ENCODE measurements at regions not wholly inside any gene's neighbourhood (a gene's known extent, or its start where the extent isn't known, plus 50 kb on each side); places are given as distances from the start of the nearest gene placed in this dataset.
"Not testable (repeated sequence)": the region's sequence is repeated elsewhere in the genome, so short reads cannot be mapped to it uniquely, and the experiment has no call there.

GRCh38 chr1:83406693-83407371 is 592.1 kb downstream of the TTLL7 start:
- not testable (repeated sequence) for DNase-seq

GRCh38 chr1:83405789-83406188 is 593.1 kb downstream of the TTLL7 start:
- DNase-seq, result not testable (repeated sequence)

DNA sequence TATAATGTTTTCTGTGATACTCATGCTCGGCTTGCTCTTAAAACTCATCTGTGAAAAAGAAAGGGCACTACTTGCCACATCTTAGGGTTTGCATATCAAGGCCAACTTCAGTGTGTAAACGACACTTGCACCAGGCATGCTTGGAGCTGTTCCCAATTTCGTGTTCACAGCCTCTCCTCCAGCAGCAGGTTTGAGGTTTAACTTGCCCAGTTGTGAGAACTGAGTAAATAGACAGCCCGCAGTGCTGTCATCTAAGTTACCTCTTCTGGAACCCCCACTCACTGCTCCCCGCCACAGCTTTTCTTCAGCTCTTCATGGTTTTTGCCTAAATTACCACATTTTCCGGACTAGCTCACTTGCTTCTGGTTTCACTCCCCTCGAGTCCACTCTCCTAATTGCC is 595.4 kb downstream of the TTLL7 start:
- not testable (repeated sequence) for DNase-seq

DNA sequence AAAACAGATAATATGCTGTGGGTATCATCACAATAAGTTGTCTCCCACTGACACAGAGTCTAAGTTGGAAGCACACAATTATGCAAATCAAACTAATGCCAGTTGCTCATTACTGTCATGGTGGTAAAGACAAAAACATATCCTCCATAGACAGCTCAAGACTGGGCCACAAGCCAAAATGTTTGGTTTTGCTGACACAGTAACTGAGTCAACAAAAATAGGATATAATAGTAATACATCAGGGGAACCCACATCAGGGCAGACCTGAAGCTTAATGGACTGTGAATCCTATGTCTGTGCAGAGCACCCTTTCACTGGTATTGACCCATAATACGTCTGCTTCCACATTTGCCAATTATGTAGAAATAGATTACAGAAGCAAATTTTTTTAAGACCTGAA is 597.8 kb downstream of the TTLL7 start:
- DNase-seq, result not testable (repeated sequence)

DNA sequence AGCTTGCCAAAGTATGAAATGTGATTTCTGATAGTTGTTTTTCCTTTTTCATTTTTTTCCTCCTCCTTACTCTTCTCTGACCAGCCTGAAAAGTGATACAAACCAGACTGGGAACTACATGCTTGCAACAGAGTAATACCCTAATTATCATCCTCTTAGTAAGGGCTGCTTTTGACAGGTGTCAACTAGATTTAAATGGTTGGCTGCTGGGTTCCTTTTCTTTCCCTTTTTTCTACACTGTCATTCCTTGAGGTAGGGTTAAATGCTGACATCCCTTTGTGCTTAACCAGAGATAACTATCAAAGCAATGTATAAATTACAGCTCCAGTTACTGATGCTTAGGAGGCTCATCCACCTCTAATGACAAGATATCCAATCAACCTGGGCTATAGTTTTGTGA is 598.8 kb downstream of the TTLL7 start:
- DNase-seq, result not testable (repeated sequence)

DNA sequence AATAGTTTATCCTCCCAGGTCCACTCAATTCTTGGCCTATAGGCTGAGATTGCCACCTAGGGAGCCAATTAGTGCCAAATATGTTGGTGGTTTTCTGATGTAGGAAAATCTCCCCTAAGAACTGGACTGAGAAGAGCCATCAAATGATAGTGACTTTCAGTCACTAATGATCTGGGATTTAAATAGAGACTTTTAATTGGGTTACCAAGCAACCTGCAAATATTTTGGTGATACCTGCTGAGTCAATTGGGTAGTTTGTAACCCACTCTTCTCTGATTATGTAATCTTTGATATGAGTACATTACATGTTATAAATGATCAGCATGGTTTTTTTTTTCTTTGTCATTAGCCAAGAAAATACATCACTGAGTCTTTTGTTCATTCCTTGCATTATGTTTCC is 600.8 kb downstream of the TTLL7 start:
- not testable (repeated sequence) for DNase-seq

GRCh38 chr1:83395130-83395529 is 603.8 kb downstream of the TTLL7 start:
- DNase-seq, result not testable (repeated sequence)

GRCh38 chr1:83386946-83387345 is 612.0 kb downstream of the TTLL7 start:
- DNase-seq, result not testable (repeated sequence)

DNA sequence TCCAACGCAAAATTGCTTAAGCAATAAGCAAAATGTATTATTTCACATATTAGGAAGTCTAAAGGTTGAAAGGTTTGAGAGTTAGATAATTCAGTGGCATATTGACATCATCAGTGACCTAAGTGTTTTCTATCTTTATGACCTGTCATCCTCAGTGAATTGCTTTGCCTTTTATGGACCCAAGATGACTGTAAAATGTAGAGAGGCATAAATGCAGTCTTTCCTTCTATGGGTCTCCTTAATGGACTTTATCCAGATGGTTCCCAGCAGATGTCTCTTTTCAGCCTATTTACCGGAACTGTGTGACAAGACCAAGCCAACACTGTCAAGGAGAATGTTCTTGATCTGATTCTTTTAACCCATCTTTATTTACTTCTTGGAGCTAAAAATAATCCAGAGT is 615.8 kb downstream of the TTLL7 start:
- DNase-seq, result not testable (repeated sequence)

DNA sequence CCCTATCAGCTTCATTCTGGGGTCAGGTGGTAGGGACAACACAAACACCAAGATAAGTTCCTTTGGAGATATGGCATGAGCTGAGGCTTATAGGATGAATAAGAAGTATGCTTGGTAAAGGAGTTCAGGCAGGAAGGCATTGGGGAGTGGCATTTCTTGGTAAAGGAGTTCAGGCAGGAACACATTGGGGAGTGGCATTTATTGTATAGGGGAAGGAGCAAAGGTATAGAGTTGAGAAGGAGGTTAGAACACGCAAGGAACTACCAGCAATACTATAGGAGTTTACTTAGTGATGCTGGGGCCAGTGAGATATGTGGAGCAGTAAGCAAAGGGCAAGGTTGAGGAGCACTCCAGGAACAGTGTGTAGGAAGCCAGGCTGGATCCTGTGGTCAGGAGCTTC is 625.9 kb downstream of the TTLL7 start:
- not testable (repeated sequence) for DNase-seq

GRCh38 chr1:83369853-83370252 is 629.1 kb downstream of the TTLL7 start:
- DNase-seq, result not testable (repeated sequence)

- not testable (repeated sequence) for DNase-seq
These were observed 633.6 kb downstream of the TTLL7 start for GRCh38 chr1:83365320-83365719.

DNA sequence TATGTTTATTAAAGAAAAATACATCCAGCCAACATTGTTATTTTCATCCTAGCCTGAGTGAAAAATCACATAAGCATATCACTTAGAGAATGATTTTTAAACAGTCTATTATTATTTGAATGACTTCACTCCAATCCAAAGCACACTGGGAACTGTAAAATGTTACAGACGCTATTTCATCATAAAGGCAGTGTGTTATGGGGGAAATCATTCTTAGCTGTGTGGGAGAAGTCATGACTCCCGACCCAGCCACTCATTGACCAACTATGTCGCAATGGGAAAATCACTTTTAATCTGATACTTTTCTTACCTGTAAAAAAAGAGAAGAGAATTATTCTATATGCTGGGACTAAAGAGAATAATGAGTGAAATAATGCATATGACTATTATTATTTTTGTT is 653.6 kb downstream of the TTLL7 start:
- not testable (repeated sequence) for DNase-seq

- not testable (repeated sequence) for DNase-seq
These were observed 655.2 kb downstream of the TTLL7 start for GRCh38 chr1:83343767-83344166.

DNA sequence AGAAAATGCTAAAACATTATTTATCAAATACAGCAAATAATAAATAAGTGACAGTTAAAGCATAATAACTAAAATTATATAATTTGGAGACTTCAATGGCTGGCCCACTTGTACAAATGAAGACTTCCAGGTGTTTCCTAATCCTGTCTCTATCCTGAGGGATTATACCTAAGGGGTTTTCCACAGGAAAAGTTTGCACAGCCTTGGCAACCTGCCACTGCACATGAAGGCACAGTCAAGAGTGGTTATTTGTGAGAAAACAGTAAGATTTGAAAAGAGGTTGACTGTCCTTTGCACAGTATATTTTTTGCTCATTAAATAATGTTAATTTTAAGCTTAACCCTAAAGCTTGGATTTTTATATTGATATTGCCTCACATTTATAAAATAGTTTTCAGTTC is 655.9 kb downstream of the TTLL7 start:
- DNase-seq, result not testable (repeated sequence)

DNA sequence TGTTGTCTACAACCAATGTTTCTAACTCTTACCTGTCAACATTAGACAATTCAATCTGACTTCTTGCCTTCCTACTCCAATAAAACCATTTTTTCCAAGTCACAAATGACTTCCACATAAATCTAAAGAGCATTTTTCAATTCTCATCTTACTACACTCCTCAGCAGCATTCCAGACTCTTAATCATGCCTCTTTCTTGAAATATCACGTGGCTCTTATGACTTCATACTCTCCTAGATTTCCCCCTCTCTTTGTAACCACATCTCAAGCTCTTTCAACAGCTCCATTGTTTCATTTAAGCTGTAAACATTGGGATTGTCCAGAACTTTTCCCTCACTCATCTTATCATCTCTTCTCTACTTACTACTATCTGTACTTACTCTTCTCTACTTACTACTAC is 666.6 kb downstream of the TTLL7 start:
- not testable (repeated sequence) for DNase-seq

DNA sequence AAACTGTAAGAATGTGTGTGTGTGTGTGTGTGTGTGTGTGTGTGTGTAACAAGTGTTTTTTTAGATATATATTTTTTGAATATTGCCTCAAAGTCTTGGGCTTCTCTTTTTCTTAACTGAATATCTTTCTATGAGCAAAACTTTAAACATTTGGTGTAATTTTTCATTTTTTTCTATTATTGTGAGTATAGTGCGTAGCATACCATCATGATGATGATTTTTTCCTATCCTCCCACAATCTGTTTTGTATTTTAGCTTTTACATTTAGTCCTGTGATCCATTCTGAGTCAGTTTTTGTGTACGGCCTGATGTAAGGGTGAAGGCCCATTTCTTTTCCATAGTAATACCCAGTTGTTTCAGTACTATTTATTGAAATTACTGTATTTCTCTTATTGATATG is 680.6 kb downstream of the TTLL7 start:
- DNase-seq, result no peak

- DNase-seq, result not testable (repeated sequence)
These were observed 683.5 kb downstream of the TTLL7 start for GRCh38 chr1:83315446-83315845.

GRCh38 chr1:83310161-83310560 is 688.8 kb downstream of the TTLL7 start:
- not testable (repeated sequence) for DNase-seq

GRCh38 chr1:83309035-83309434 is 689.9 kb downstream of the TTLL7 start:
- peak in 3 of 56 donors; percentile 0 to 12 (median 1) for DNase-seq

DNA sequence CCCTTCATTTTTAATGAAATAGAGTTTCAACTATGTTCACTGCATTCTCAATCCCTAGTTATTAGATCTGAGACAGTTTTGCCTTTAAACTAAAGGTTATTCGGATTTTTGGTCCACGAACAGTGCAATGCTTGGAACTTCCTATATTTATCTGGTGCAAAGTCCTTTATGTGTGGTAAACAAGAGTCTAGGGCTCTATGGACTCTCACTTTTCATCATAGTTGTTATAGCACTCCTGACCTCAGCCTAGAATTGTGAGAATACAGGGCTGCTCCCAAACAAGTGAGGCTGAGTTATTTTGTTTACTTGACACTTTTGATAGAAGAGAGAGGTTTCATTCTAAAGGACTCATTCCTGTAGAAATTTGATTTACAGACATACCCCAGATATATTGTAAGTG is 692.1 kb downstream of the TTLL7 start:
- DNase-seq, result not testable (repeated sequence)

GRCh38 chr1:83295594-83295993 is 703.3 kb downstream of the TTLL7 start:
- DNase-seq, result not testable (repeated sequence)

DNA sequence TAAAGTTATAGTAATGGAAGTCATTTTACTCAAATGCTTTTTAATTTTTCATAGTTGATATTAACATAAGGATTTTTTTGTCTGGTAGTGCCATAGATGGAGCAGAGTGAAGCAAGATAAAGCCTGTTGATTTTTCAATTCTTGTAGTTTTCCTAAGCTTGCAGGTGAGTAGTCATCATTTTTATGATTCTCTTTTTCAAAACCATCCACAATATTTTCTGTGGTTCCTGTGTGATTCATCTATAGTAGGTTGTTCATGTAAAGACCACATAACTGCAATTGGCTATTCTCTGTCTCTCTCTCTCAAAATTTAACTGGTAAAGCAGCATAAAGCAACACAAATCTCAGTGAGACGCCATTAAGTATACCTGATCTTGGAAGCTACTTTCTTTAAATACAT is 711.5 kb downstream of the TTLL7 start:
- DNase-seq, result not testable (repeated sequence)

GRCh38 chr1:83274656-83275055 is 724.3 kb downstream of the TTLL7 start:
- DNase-seq, result not testable (repeated sequence)

Measured in amygdala (tissue), 56 donors.